ENCODE measurements at regions not wholly inside any gene's neighbourhood (a gene's known extent, or its start where the extent isn't known, plus 50 kb on each side); places are given as distances from the start of the nearest gene placed in this dataset.

GRCh38 chr10:61356354-61356753 lies 96.8 kb downstream of the TMEM26 start:
- DNase-seq (ENCODE audit: low read depth in 2 of 3, low spot score in 1 of 3), result no peak

GRCh38 chr10:61355211-61355610 lies 98.0 kb downstream of the TMEM26 start:
- no peak for DNase-seq (ENCODE audit: low read depth in 2 of 3, low spot score in 1 of 3)

- no peak for DNase-seq (ENCODE audit: low read depth in 2 of 3, low spot score in 1 of 3)
Measured at GRCh38 chr10:61354401-61354975, 98.7 kb downstream of the TMEM26 start.

- DNase-seq (ENCODE audit: low read depth in 2 of 3, low spot score in 1 of 3), result no peak
Measured at GRCh38 chr10:61350794-61351193, 102.4 kb downstream of the TMEM26 start.

- no peak for DNase-seq (ENCODE audit: low read depth in 2 of 3, low spot score in 1 of 3)
Measured at GRCh38 chr10:61350068-61350467, 103.1 kb downstream of the TMEM26 start.

- DNase-seq (ENCODE audit: low read depth in 2 of 3, low spot score in 1 of 3), result no peak
Measured at GRCh38 chr10:61346796-61347413, 106.3 kb downstream of the TMEM26 start.

GRCh38 chr10:61343796-61344195 lies 109.4 kb downstream of the TMEM26 start:
- DNase-seq (ENCODE audit: low read depth in 2 of 3, low spot score in 1 of 3), result no peak

- no peak for DNase-seq (ENCODE audit: low read depth in 2 of 3, low spot score in 1 of 3)
Measured at GRCh38 chr10:61342858-61343572, 110.2 kb downstream of the TMEM26 start.

GRCh38 chr10:61341008-61341407 lies 112.2 kb downstream of the TMEM26 start:
- DNase-seq (ENCODE audit: low read depth in 2 of 3, low spot score in 1 of 3), result no peak

GRCh38 chr10:61338146-61338545 lies 115.0 kb downstream of the TMEM26 start:
- no peak for DNase-seq (ENCODE audit: low read depth in 2 of 3, low spot score in 1 of 3)

- no peak for DNase-seq (ENCODE audit: low read depth in 2 of 3, low spot score in 1 of 3)
Measured at GRCh38 chr10:61337741-61338140, 115.4 kb downstream of the TMEM26 start.

- no peak for DNase-seq (ENCODE audit: low read depth in 2 of 3, low spot score in 1 of 3)
Measured at GRCh38 chr10:61336831-61337230, 116.3 kb downstream of the TMEM26 start.

GRCh38 chr10:61335359-61335758 lies 117.8 kb downstream of the TMEM26 start:
- DNase-seq (ENCODE audit: low read depth in 2 of 3, low spot score in 1 of 3), result no peak

- DNase-seq (ENCODE audit: low read depth in 2 of 3, low spot score in 1 of 3), result no peak
Measured at GRCh38 chr10:61332581-61332980, 120.6 kb downstream of the TMEM26 start.

GRCh38 chr10:61330669-61331068 lies 122.5 kb downstream of the TMEM26 start:
- no peak for DNase-seq (ENCODE audit: low read depth in 2 of 3, low spot score in 1 of 3)

GRCh38 chr10:61329854-61330253 lies 123.3 kb downstream of the TMEM26 start:
- DNase-seq (ENCODE audit: low read depth in 2 of 3, low spot score in 1 of 3), result no peak

- DNase-seq (ENCODE audit: low read depth in 2 of 3, low spot score in 1 of 3), result no peak
Measured at GRCh38 chr10:61325223-61325960, 127.8 kb downstream of the TMEM26 start.

- no peak for DNase-seq (ENCODE audit: low read depth in 2 of 3, low spot score in 1 of 3)
Measured at GRCh38 chr10:61323726-61324125, 129.5 kb downstream of the TMEM26 start.

GRCh38 chr10:61321041-61321857 lies 131.9 kb downstream of the TMEM26 start:
- no peak for DNase-seq (ENCODE audit: low read depth in 2 of 3, low spot score in 1 of 3)

- no peak for DNase-seq (ENCODE audit: low read depth in 2 of 3, low spot score in 1 of 3)
Measured at GRCh38 chr10:61320257-61320587, 133.0 kb downstream of the TMEM26 start.
